Esophagus muscularis mucosa (tissue), 4 donors: ENCODE measurements at regions not wholly inside any gene's neighbourhood (a gene's known extent, or its start where the extent isn't known, plus 50 kb on each side); places are given as distances from the start of the nearest gene placed in this dataset.

Source experiments
- EP300 ChIP-seq: sonication (generic); formaldehyde crosslinking; IDR thresholded peaks from one replicate; pipeline ENCODE4 v1.6.1; 2017; ENCODE audit warnings: antibody characterized with exemption
- POLR2A ChIP-seq: fragments of 450-650 bp; IDR thresholded peaks from one replicate; pipeline ENCODE4 v1.6.1; 2017; ENCODE audit warnings: antibody characterized with exemption, moderate library complexity, mild to moderate bottlenecking, low read depth
- POLR2AphosphoS5 ChIP-seq, 2 donors: sonication (generic); formaldehyde crosslinking; IDR thresholded peaks; one replicate each; pipeline ENCODE4 v1.6.1; 2017; ENCODE audit warnings: antibody characterized with exemption in 2 of 2
- TF ChIP-seq, protein P1 (sequence below), 3 experiments: fragments of 200-600 bp in 2 of 3; fragments of 450-650 bp in 1 of 3; sonication (generic) in 2 of 3; IDR thresholded peaks; one replicate each; pipeline ENCODE4 v1.5.1; 2017 to 2019; ENCODE audit warnings: antibody characterized with exemption in 3 of 3, mild to moderate bottlenecking in 2 of 3, moderate library complexity in 1 of 3

DNA sequence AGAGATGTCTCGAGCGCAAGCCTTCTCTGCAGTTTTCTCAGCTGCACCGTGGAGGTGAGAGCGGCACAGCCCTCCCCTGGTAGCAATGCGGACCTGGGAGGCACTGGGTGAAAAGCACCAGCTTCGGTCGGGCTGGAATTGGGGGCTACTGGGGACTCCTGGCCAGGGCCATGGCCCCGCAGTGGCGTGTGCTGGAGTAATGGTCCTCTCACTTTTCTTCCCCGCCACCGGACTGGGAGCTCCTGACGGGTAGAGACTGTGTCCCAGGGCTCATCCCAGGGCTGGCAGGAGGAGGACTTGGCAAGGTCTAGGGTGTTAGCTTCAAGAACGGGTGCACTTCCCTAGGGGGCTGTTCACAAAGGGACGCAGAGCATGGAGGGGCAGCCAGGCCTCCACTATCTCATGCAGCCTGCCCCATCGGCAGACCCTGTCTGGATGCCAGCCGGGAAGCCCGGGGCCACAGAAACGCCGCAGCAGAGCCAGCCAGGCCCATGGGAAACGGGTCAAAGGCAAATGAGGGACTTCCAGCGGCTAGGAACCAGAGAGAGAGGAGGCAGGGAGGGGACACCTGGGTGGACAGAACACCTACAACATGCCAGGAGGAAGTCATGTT lies 92.6 kb upstream of the MVB12B start:
- TF ChIP-seq EP300 (no peak), POLR2AphosphoS5 (IDR thresholded peaks at IDR 0.05) (no peak), POLR2A (no peak)
- TF ChIP-seq, protein P1, sequence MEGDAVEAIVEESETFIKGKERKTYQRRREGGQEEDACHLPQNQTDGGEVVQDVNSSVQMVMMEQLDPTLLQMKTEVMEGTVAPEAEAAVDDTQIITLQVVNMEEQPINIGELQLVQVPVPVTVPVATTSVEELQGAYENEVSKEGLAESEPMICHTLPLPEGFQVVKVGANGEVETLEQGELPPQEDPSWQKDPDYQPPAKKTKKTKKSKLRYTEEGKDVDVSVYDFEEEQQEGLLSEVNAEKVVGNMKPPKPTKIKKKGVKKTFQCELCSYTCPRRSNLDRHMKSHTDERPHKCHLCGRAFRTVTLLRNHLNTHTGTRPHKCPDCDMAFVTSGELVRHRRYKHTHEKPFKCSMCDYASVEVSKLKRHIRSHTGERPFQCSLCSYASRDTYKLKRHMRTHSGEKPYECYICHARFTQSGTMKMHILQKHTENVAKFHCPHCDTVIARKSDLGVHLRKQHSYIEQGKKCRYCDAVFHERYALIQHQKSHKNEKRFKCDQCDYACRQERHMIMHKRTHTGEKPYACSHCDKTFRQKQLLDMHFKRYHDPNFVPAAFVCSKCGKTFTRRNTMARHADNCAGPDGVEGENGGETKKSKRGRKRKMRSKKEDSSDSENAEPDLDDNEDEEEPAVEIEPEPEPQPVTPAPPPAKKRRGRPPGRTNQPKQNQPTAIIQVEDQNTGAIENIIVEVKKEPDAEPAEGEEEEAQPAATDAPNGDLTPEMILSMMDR (IDR thresholded peaks at IDR 0.05) = no peak
